DND-41 (cell line): ENCODE measurements at regions not wholly inside any gene's neighbourhood (a gene's known extent, or its start where the extent isn't known, plus 50 kb on each side); places are given as distances from the start of the nearest gene placed in this dataset.

Source experiments
- EZH2 ChIP-seq: IDR thresholded peaks from 3 replicates; pipeline ENCODE4 v1.6.1; 2012; ENCODE audit warnings: borderline replicate concordance, low read depth, mild to moderate bottlenecking, moderate library complexity, low read length, inconsistent platforms; ENCODE audit not compliant: severe bottlenecking
- TF ChIP-seq, protein P1 (sequence below): IDR thresholded peaks from 2 replicates; pipeline ENCODE4 v1.5.1; 2012; ENCODE audit warnings: borderline replicate concordance, low read length, moderate library complexity, mild to moderate bottlenecking; ENCODE audit not compliant: poor library complexity, severe bottlenecking; ENCODE audit errors: extremely low read depth

- TF ChIP-seq, protein P1, sequence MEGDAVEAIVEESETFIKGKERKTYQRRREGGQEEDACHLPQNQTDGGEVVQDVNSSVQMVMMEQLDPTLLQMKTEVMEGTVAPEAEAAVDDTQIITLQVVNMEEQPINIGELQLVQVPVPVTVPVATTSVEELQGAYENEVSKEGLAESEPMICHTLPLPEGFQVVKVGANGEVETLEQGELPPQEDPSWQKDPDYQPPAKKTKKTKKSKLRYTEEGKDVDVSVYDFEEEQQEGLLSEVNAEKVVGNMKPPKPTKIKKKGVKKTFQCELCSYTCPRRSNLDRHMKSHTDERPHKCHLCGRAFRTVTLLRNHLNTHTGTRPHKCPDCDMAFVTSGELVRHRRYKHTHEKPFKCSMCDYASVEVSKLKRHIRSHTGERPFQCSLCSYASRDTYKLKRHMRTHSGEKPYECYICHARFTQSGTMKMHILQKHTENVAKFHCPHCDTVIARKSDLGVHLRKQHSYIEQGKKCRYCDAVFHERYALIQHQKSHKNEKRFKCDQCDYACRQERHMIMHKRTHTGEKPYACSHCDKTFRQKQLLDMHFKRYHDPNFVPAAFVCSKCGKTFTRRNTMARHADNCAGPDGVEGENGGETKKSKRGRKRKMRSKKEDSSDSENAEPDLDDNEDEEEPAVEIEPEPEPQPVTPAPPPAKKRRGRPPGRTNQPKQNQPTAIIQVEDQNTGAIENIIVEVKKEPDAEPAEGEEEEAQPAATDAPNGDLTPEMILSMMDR, result no peak
- no peak for TF ChIP-seq EZH2
Observed at GRCh38 chr13:61838568-61838967, 422.9 kb upstream of the PCDH20 start.
